ENCODE measurements at regions not wholly inside any gene's neighbourhood (a gene's known extent, or its start where the extent isn't known, plus 50 kb on each side); places are given as distances from the start of the nearest gene placed in this dataset.
"Not testable (repeated sequence)": the region's sequence is repeated elsewhere in the genome, so short reads cannot be mapped to it uniquely, and the experiment has no call there.

- Mint-ChIP-seq H3K27me3 (ENCODE audit: low read depth) (peaks cover 18% of the 10 kb centered on the region), H3K27ac (no peak overlapping the region), H3K9me3 (no peaks in the 10 kb centered on the region), H3K4me3 (no peak overlapping the region), H3K4me1 (ENCODE audit: low read depth) (no peaks in the 10 kb centered on the region), H3K36me3 (ENCODE audit: insufficient read depth in 2 of 2) (no peaks in the 10 kb centered on the region)
- ATAC-seq (replicated peaks in 1 of 2) (no peak), DNase-seq (no peak)
Measured at GRCh38 chr17:72563952-72564351, 443.1 kb downstream of the SOX9 start.

GRCh38 chr17:72565006-72565405 lies 444.2 kb downstream of the SOX9 start:
- no peak overlapping the region for H3K4me3 Mint-ChIP-seq
- ATAC-seq (replicated peaks in 1 of 2), result no peak
- H3K9me3 Mint-ChIP-seq, result no peaks in the 10 kb centered on the region
- no peaks in the 10 kb centered on the region for H3K4me1 Mint-ChIP-seq (ENCODE audit: low read depth)
- no peaks in the 10 kb centered on the region for H3K36me3 Mint-ChIP-seq (ENCODE audit: insufficient read depth in 2 of 2)
- H3K27me3 Mint-ChIP-seq (ENCODE audit: low read depth), result peaks cover 18% of the 10 kb centered on the region
- DNase-seq, result no peak
- no peak overlapping the region for H3K27ac Mint-ChIP-seq

GRCh38 chr17:72565758-72566157 lies 444.9 kb downstream of the SOX9 start:
- H3K27me3 Mint-ChIP-seq (ENCODE audit: low read depth), result peaks cover 18% of the 10 kb centered on the region
- no peaks in the 10 kb centered on the region for H3K36me3 Mint-ChIP-seq (ENCODE audit: insufficient read depth in 2 of 2)
- H3K9me3 Mint-ChIP-seq, result no peaks in the 10 kb centered on the region
- no peaks in the 10 kb centered on the region for H3K4me1 Mint-ChIP-seq (ENCODE audit: low read depth)
- H3K27ac Mint-ChIP-seq, result no peak overlapping the region
- no peak for ATAC-seq (replicated peaks in 1 of 2)
- no peak overlapping the region for H3K4me3 Mint-ChIP-seq
- no peak for DNase-seq

GRCh38 chr17:72566671-72567484 lies 446.1 kb downstream of the SOX9 start:
- no peaks in the 10 kb centered on the region for H3K36me3 Mint-ChIP-seq (ENCODE audit: insufficient read depth in 2 of 2)
- no peaks in the 10 kb centered on the region for H3K9me3 Mint-ChIP-seq
- DNase-seq (no peak), ATAC-seq (replicated peaks in 1 of 2) (no peak)
- H3K27ac Mint-ChIP-seq, result peak overlapping the region; percentile 27
- H3K4me3 Mint-ChIP-seq, result peak overlapping the region; percentile 25 to 59
- no peaks in the 10 kb centered on the region for H3K4me1 Mint-ChIP-seq (ENCODE audit: low read depth)
- peaks cover 20% of the 10 kb centered on the region for H3K27me3 Mint-ChIP-seq (ENCODE audit: low read depth)

GRCh38 chr17:72567774-72568173 lies 447.0 kb downstream of the SOX9 start:
- Mint-ChIP-seq H3K4me3 (peak overlapping the region in 1 of 2 donors; percentile 9), H3K27me3 (ENCODE audit: low read depth) (peaks cover 27% of the 10 kb centered on the region)
- no peak for ATAC-seq (replicated peaks in 1 of 2)

GRCh38 chr17:72569148-72569946 lies 448.5 kb downstream of the SOX9 start:
- no peaks in the 10 kb centered on the region for H3K36me3 Mint-ChIP-seq (ENCODE audit: insufficient read depth in 2 of 2)

More at GRCh38 chr17:72567774-72568173, 447.0 kb downstream of the SOX9 start:
- H3K4me1 Mint-ChIP-seq (ENCODE audit: low read depth), result no peaks in the 10 kb centered on the region
- no peak for DNase-seq
- H3K27ac Mint-ChIP-seq, result no peak overlapping the region
- no peaks in the 10 kb centered on the region for H3K9me3 Mint-ChIP-seq
- H3K36me3 Mint-ChIP-seq (ENCODE audit: insufficient read depth in 2 of 2), result no peaks in the 10 kb centered on the region

GRCh38 chr17:72571813-72572396 lies 451.1 kb downstream of the SOX9 start:
- Mint-ChIP-seq H3K4me3 (no peak overlapping the region), H3K27me3 (ENCODE audit: low read depth) (peaks cover 41% of the 10 kb centered on the region), H3K9me3 (no peaks in the 10 kb centered on the region), H3K27ac (no peak overlapping the region), H3K4me1 (ENCODE audit: low read depth) (no peaks in the 10 kb centered on the region), H3K36me3 (ENCODE audit: insufficient read depth in 2 of 2) (no peaks in the 10 kb centered on the region)
- no peak for ATAC-seq (replicated peaks in 1 of 2)
- no peak for DNase-seq

More at GRCh38 chr17:72569148-72569946, 448.5 kb downstream of the SOX9 start:
- Mint-ChIP-seq H3K27ac (no peak overlapping the region), H3K9me3 (no peaks in the 10 kb centered on the region), H3K27me3 (ENCODE audit: low read depth) (peaks cover 33% of the 10 kb centered on the region), H3K4me1 (ENCODE audit: low read depth) (no peaks in the 10 kb centered on the region), H3K4me3 (no peak overlapping the region)
- DNase-seq (no peak), ATAC-seq (replicated peaks in 1 of 2) (no peak)

GRCh38 chr17:72572604-72573491 lies 452.0 kb downstream of the SOX9 start:
- H3K27ac Mint-ChIP-seq, result no peak overlapping the region
- H3K9me3 Mint-ChIP-seq, result no peaks in the 10 kb centered on the region
- ATAC-seq (replicated peaks in 1 of 2) (no peak), DNase-seq (no peak)
- peaks cover 38% of the 10 kb centered on the region for H3K27me3 Mint-ChIP-seq (ENCODE audit: low read depth)
- no peaks in the 10 kb centered on the region for H3K4me1 Mint-ChIP-seq (ENCODE audit: low read depth)
- H3K4me3 Mint-ChIP-seq, result no peak overlapping the region
- H3K36me3 Mint-ChIP-seq (ENCODE audit: insufficient read depth in 2 of 2), result no peaks in the 10 kb centered on the region

- not testable (repeated sequence) for H3K9me3 Mint-ChIP-seq; ATAC-seq (replicated peaks in 1 of 2); H3K27ac Mint-ChIP-seq; H3K4me3 Mint-ChIP-seq; H3K36me3 Mint-ChIP-seq (ENCODE audit: insufficient read depth in 2 of 2); DNase-seq; H3K4me1 Mint-ChIP-seq (ENCODE audit: low read depth)
- H3K27me3 Mint-ChIP-seq (ENCODE audit: low read depth), result peaks cover 38% of the 10 kb centered on the region
Measured at GRCh38 chr17:72573492-72573801, 452.6 kb downstream of the SOX9 start.

- H3K4me3 Mint-ChIP-seq, result no peak overlapping the region
- peaks cover 38% of the 10 kb centered on the region for H3K27me3 Mint-ChIP-seq (ENCODE audit: low read depth)
- no peak overlapping the region for H3K27ac Mint-ChIP-seq
- ATAC-seq (replicated peaks in 1 of 2), result no peak
- no peaks in the 10 kb centered on the region for H3K4me1 Mint-ChIP-seq (ENCODE audit: low read depth)
- no peak for DNase-seq
- no peaks in the 10 kb centered on the region for H3K36me3 Mint-ChIP-seq (ENCODE audit: insufficient read depth in 2 of 2)
- no peaks in the 10 kb centered on the region for H3K9me3 Mint-ChIP-seq
Measured at GRCh38 chr17:72574675-72575510, 454.1 kb downstream of the SOX9 start.

GRCh38 chr17:72575542-72576233 lies 454.9 kb downstream of the SOX9 start:
- H3K9me3 Mint-ChIP-seq, result no peaks in the 10 kb centered on the region
- ATAC-seq (replicated peaks in 1 of 2) (no peak), DNase-seq (no peak)
- no peaks in the 10 kb centered on the region for H3K36me3 Mint-ChIP-seq (ENCODE audit: insufficient read depth in 2 of 2)
- peaks cover 38% of the 10 kb centered on the region for H3K27me3 Mint-ChIP-seq (ENCODE audit: low read depth)
- no peak overlapping the region for H3K4me3 Mint-ChIP-seq
- H3K27ac Mint-ChIP-seq, result no peak overlapping the region
- no peaks in the 10 kb centered on the region for H3K4me1 Mint-ChIP-seq (ENCODE audit: low read depth)
